Trophoblast cell (in vitro differentiated cells and primary cell): ENCODE measurements at regions not wholly inside any gene's neighbourhood (a gene's known extent, or its start where the extent isn't known, plus 50 kb on each side); places are given as distances from the start of the nearest gene placed in this dataset.

ENCODE experiments used
- DNase-seq, 2 donors: peaks; one replicate each; pipeline ENCODE4 v3.0.0-alpha.2; 2016
- H2AFZ ChIP-seq: 2 replicates; pipeline ENCODE4 v1.6.1; 2013; ENCODE audit warnings: low read length, moderate library complexity, mild to moderate bottlenecking; ENCODE audit not compliant: insufficient read depth, poor library complexity
- H2AK5ac ChIP-seq: 2 replicates; pipeline ENCODE4 v1.6.1; 2013; ENCODE audit warnings: mild to moderate bottlenecking, low read length
- H2BK120ac ChIP-seq: 2 replicates; pipeline ENCODE4 v1.6.1; 2013; ENCODE audit warnings: low read length, mild to moderate bottlenecking, moderate library complexity; ENCODE audit not compliant: insufficient read depth, poor library complexity
- H2BK12ac ChIP-seq: 2 replicates; pipeline ENCODE4 v1.6.1; 2013; ENCODE audit warnings: mild to moderate bottlenecking, low read length, moderate library complexity
- H2BK5ac ChIP-seq: 2 replicates; pipeline ENCODE4 v1.6.1; 2013; ENCODE audit warnings: low read length, low read depth, moderate library complexity, mild to moderate bottlenecking; ENCODE audit not compliant: poor library complexity
- H3K14ac ChIP-seq: 2 replicates; pipeline ENCODE4 v1.6.1; 2013; ENCODE audit warnings: mild to moderate bottlenecking, low read length
- H3K18ac ChIP-seq: 2 replicates; pipeline ENCODE4 v1.6.1; 2013; ENCODE audit warnings: mild to moderate bottlenecking, low read length
- H3K23ac ChIP-seq: 2 replicates; pipeline ENCODE4 v1.6.1; 2013; ENCODE audit warnings: low read length
- H3K27ac ChIP-seq: 2 replicates; pipeline ENCODE4 v1.5.1; 2013; ENCODE audit warnings: low read depth, mild to moderate bottlenecking, inconsistent platforms, low read length, moderate library complexity
- H3K27me3 ChIP-seq: 2 replicates; pipeline ENCODE4 v1.6.1; 2013; ENCODE audit warnings: inconsistent platforms, mild to moderate bottlenecking, low read length, moderate library complexity; ENCODE audit not compliant: insufficient read depth
- H3K36me3 ChIP-seq, 2 experiments: 1 replicate in 1 of 2; 2 replicates in 1 of 2; pipeline ENCODE4 v1.6.1; 2013; ENCODE audit warnings: low read length in 2 of 2, mild to moderate bottlenecking in 2 of 2, moderate library complexity in 1 of 2; ENCODE audit not compliant: insufficient read depth in 2 of 2, control insufficient read depth in 1 of 2
- H3K4ac ChIP-seq: 2 replicates; pipeline ENCODE4 v1.6.1; 2013; ENCODE audit warnings: low read depth, mild to moderate bottlenecking, low read length, moderate library complexity
- H3K4me1 ChIP-seq, 2 experiments: 1 replicate in 1 of 2; 2 replicates in 1 of 2; pipeline ENCODE4 v1.6.1; 2013; ENCODE audit warnings: low read length in 2 of 2, mild to moderate bottlenecking in 2 of 2, moderate library complexity in 1 of 2; ENCODE audit not compliant: insufficient read depth in 2 of 2, control insufficient read depth in 1 of 2
- H3K4me2 ChIP-seq: 2 replicates; pipeline ENCODE4 v1.6.1; 2013; ENCODE audit warnings: inconsistent platforms, mild to moderate bottlenecking, low read length, moderate library complexity
- H3K4me3 ChIP-seq: 2 replicates; pipeline ENCODE4 v1.5.1; 2013; ENCODE audit warnings: mild to moderate bottlenecking, low read depth, low read length, inconsistent platforms
- H3K79me1 ChIP-seq: one replicate; pipeline ENCODE4 v1.6.1; 2013; ENCODE audit warnings: low read length
- H3K79me2 ChIP-seq: 2 replicates; pipeline ENCODE4 v1.6.1; 2013; ENCODE audit warnings: low read length, mild to moderate bottlenecking; ENCODE audit not compliant: control insufficient read depth, insufficient read depth, poor library complexity
- H3K9ac ChIP-seq: 2 replicates; pipeline ENCODE4 v1.6.1; 2013; ENCODE audit warnings: mild to moderate bottlenecking, low read length
- H3K9me3 ChIP-seq: 2 replicates; pipeline ENCODE4 v1.6.1; 2013; ENCODE audit warnings: low read depth, mild to moderate bottlenecking, control low read depth, inconsistent platforms, low read length; ENCODE audit not compliant: insufficient read depth
- H4K12ac ChIP-seq: 2 replicates; pipeline ENCODE4 v1.6.1; 2013; ENCODE audit warnings: low read depth, mild to moderate bottlenecking, low read length, moderate library complexity
- H4K8ac ChIP-seq: 2 replicates; pipeline ENCODE4 v1.6.1; 2013; ENCODE audit warnings: low read depth, mild to moderate bottlenecking, low read length, moderate library complexity
- H4K91ac ChIP-seq: one replicate; pipeline ENCODE4 v1.6.1; 2013; ENCODE audit warnings: low read depth, mild to moderate bottlenecking, low read length, moderate library complexity
- WGBS: extraction: QIAGEN DNeasy Blood & Tissue Kit; methylation state at CpG from one replicate; pipeline ENCODE4 v1.1.7; 2013; ENCODE audit warnings: missing lambda C conversion rate; ENCODE audit not compliant: insufficient read length, insufficient coverage; ENCODE audit errors: extremely low coverage; 5-methylcytosine and 5-hydroxymethylcytosine counted together

DNA sequence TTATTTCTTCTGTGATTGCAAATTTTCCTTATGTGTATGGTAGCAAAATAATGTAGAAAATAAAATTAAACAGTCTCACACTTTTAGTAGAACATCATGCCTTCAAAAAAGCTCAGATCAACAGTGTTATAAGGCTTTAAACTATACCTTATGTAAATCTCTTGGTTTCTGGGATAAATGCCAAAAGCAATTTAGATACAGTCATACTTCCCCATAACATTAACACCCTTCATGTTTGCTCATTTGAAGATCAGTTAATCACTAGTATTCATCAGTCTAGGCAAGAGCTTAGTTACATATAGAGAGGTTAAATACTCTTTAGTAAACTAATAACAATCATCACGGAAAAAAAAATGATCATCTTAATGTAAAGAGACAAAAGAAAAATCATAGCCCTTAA lies 421.8 kb upstream of the ANO3 start:
- Histone ChIP-seq H4K12ac (no peak overlapping the region), H3K4me2 (no peak overlapping the region), H3K14ac (no peak overlapping the region), H3K9me3 (no peaks in the 10 kb centered on the region), H3K4me3 (no peak overlapping the region), H4K91ac (no peak overlapping the region), H3K79me2 (no peaks in the 10 kb centered on the region), H3K4me1 (no peaks in the 10 kb centered on the region), H3K9ac (no peak overlapping the region), H4K8ac (no peak overlapping the region), H3K18ac (no peak overlapping the region), H3K27me3 (no peaks in the 10 kb centered on the region), H2AFZ (no peak overlapping the region), H3K27ac (no peak overlapping the region), H2BK5ac (no peak overlapping the region), H3K4ac (no peak overlapping the region), H3K23ac (no peak overlapping the region), H3K79me1 (no peaks in the 10 kb centered on the region), H2BK120ac (no peak overlapping the region), H3K36me3 (no peaks in the 10 kb centered on the region), H2AK5ac (no peak overlapping the region), H2BK12ac (no peak overlapping the region)
- WGBS, result no CpG with 5 or more reads among the region's 1 CpG
- DNase-seq, result no peak

DNA sequence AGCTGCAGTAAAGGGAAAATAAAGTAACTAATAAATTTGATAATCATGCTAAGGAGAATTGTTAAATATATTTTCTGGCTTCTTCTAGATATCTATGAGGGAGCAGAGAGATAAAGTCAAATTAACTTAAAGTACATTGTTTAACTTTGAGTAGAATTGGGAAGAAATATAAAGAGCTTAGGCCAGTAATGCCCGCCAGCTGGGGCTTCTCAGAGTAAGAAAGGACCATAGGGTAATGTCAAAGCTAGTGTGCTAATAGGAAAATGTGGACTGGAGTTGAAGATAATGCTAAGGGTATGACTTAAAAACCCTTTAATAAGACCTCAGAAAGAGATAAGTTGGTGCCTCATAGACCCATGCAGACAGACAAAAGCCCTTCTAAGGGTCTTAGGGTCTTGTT lies 411.6 kb upstream of the ANO3 start:
- H3K14ac ChIP-seq, result no peak overlapping the region
- H3K4me1 ChIP-seq, result no peaks in the 10 kb centered on the region
- H3K9me3 ChIP-seq, result peaks cover 5% of the 10 kb centered on the region
- H3K27me3 ChIP-seq, result no peaks in the 10 kb centered on the region
- no peak overlapping the region for H3K4me3 ChIP-seq
- H4K12ac ChIP-seq, result no peak overlapping the region
- H3K36me3 ChIP-seq, result no peaks in the 10 kb centered on the region
- H2BK120ac ChIP-seq, result no peak overlapping the region
- no peak overlapping the region for H3K18ac ChIP-seq
- H2AFZ ChIP-seq, result no peak overlapping the region
- H3K79me1 ChIP-seq, result no peaks in the 10 kb centered on the region
- no peak overlapping the region for H2AK5ac ChIP-seq
- WGBS, result no CpG with 5 or more reads among the region's 1 CpG
- no peak overlapping the region for H3K4ac ChIP-seq
- H3K79me2 ChIP-seq, result no peaks in the 10 kb centered on the region
- no peak overlapping the region for H2BK12ac ChIP-seq
- H3K27ac ChIP-seq, result no peak overlapping the region
- no peak overlapping the region for H3K9ac ChIP-seq
- no peak overlapping the region for H4K8ac ChIP-seq
- H3K23ac ChIP-seq, result no peak overlapping the region
- no peak overlapping the region for H3K4me2 ChIP-seq
- no peak overlapping the region for H2BK5ac ChIP-seq
- no peak overlapping the region for H4K91ac ChIP-seq
- DNase-seq, result no peak

GRCh38 chr11:25924586-25924985 lies 407.3 kb upstream of the ANO3 start:
- Histone ChIP-seq H3K14ac (no peak overlapping the region), H4K12ac (no peak overlapping the region), H3K4ac (no peak overlapping the region), H3K9me3 (peaks cover 5% of the 10 kb centered on the region), H2BK12ac (no peak overlapping the region), H3K18ac (no peak overlapping the region), H3K4me1 (no peaks in the 10 kb centered on the region), H2BK5ac (no peak overlapping the region), H3K27me3 (no peaks in the 10 kb centered on the region), H4K8ac (no peak overlapping the region), H3K4me2 (no peak overlapping the region), H4K91ac (no peak overlapping the region), H3K27ac (no peak overlapping the region), H3K9ac (no peak overlapping the region), H2BK120ac (no peak overlapping the region), H3K23ac (no peak overlapping the region), H3K79me2 (no peaks in the 10 kb centered on the region), H3K79me1 (no peaks in the 10 kb centered on the region), H3K36me3 (no peaks in the 10 kb centered on the region), H3K4me3 (no peak overlapping the region), H2AFZ (no peak overlapping the region), H2AK5ac (no peak overlapping the region)
- no peak for DNase-seq
- WGBS, result no CpG with 5 or more reads among the region's 4 CpGs

- no peak overlapping the region for H2BK120ac ChIP-seq
- no peak overlapping the region for H3K9ac ChIP-seq
- no peak overlapping the region for H3K4me2 ChIP-seq
- H3K9me3 ChIP-seq, result peaks cover 5% of the 10 kb centered on the region
- H3K14ac ChIP-seq, result no peak overlapping the region
- no peak overlapping the region for H3K23ac ChIP-seq
- H4K91ac ChIP-seq, result no peak overlapping the region
- H3K79me1 ChIP-seq, result no peaks in the 10 kb centered on the region
- no peak overlapping the region for H2AFZ ChIP-seq
- no peak for DNase-seq
- H3K27ac ChIP-seq, result no peak overlapping the region
- no peak overlapping the region for H3K18ac ChIP-seq
- H3K79me2 ChIP-seq, result no peaks in the 10 kb centered on the region
- no peak overlapping the region for H4K12ac ChIP-seq
- no peak overlapping the region for H2BK12ac ChIP-seq
- H4K8ac ChIP-seq, result no peak overlapping the region
- H2BK5ac ChIP-seq, result no peak overlapping the region
- H3K4ac ChIP-seq, result no peak overlapping the region
- H2AK5ac ChIP-seq, result no peak overlapping the region
- no peaks in the 10 kb centered on the region for H3K4me1 ChIP-seq
- H3K4me3 ChIP-seq, result no peak overlapping the region
- no peaks in the 10 kb centered on the region for H3K36me3 ChIP-seq
- no CpG with 5 or more reads among the region's 2 CpGs for WGBS
- H3K27me3 ChIP-seq, result no peaks in the 10 kb centered on the region
These were observed 406.6 kb upstream of the ANO3 start for GRCh38 chr11:25925359-25925758.
